Activated CD4-positive, alpha-beta T cell treated with anti-CD3 and anti-CD28 coated beads for 36 hours (primary cell): ENCODE measurements at regions not wholly inside any gene's neighbourhood (a gene's known extent, or its start where the extent isn't known, plus 50 kb on each side); places are given as distances from the start of the nearest gene placed in this dataset.

Source experiments
- ATAC-seq: fragments of 200-7000 bp; cut with Tn5 transposase; one replicate; pipeline ENCODE4 v1.10.0; 2021; ENCODE audit warnings: mild to moderate bottlenecking, moderate library complexity
- CTCF ChIA-PET: fragments of 350-600 bp; sonication (Branson Sonifier 250); formaldehyde crosslinking; loops from one replicate; lab custom pipeline; 2021; ENCODE audit warnings: antibody characterized with exemption; lab: Charles Lee
- POLR2A ChIA-PET: fragments of 350-600 bp; sonication (Branson Sonifier 250); formaldehyde crosslinking; loops from one replicate; lab custom pipeline; 2021; ENCODE audit warnings: antibody characterized with exemption, inconsistent platforms; lab: Charles Lee
- DNase-seq: peaks from one replicate; pipeline ENCODE4 v3.0.0-alpha.2; 2020
- H3K27ac Mint-ChIP-seq: one replicate; pipeline ENCODE4 v1.8.0; 2021; ENCODE audit warnings: mixed read lengths
- H3K27me3 Mint-ChIP-seq: one replicate; pipeline ENCODE4 v1.8.0; 2021; ENCODE audit warnings: mixed read lengths
- H3K36me3 Mint-ChIP-seq: one replicate; pipeline ENCODE4 v1.8.0; 2021; ENCODE audit warnings: low read depth, mixed read lengths
- H3K4me1 Mint-ChIP-seq: one replicate; pipeline ENCODE4 v1.8.0; 2021; ENCODE audit warnings: mixed read lengths
- H3K4me3 Mint-ChIP-seq: one replicate; pipeline ENCODE4 v1.8.0; 2021; ENCODE audit warnings: mild to moderate bottlenecking, moderate library complexity, mixed read lengths
- H3K9me3 Mint-ChIP-seq: one replicate; pipeline ENCODE4 v1.8.0; 2021; ENCODE audit warnings: low read depth, mixed read lengths
- intact Hi-C, 2 experiments: fragments of 100-400 bp; cut with DNase I in 1 of 2; cut with micrococcal nuclease in 1 of 2; formaldehyde crosslinking; loops; one replicate each; pipeline versions ENCODE4 v1.14.2 to v1.15.1; 2022 to 2024; cut with DNase I, micrococcal nuclease

DNA sequence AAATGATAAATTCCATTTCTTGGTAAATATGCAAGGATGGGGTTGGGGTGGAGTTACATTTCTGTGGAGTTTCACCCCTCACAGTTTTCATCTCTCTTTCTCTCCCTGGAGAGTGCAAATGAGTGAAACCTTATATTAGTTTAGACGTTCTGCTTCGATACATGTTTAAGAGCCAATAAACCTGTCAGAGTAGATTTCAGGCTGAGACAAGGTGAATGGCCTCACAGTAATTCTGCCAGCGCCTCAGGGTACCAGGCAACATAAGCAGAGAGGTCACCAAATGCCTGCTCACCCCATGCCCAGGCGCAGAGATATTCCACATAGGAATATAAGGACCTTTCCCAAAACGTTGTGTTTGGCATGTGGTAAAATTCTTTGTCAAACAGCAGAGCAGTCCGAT is 154.9 kb upstream of the VLDLR start:
- POLR2A ChIA-PET, result no interaction called here
- Mint-ChIP-seq H3K9me3 (no peaks in the 10 kb centered on the region), H3K4me3 (no peak overlapping the region), H3K36me3 (no peaks in the 10 kb centered on the region), H3K27me3 (peaks cover 30% of the 10 kb centered on the region), H3K27ac (no peak overlapping the region), H3K4me1 (peaks cover 2% of the 10 kb centered on the region)
- CTCF ChIA-PET, result interaction anchor here (0.5 to 0.6 kb wide), 2 partner anchors 256 to 1134 kb away, joined by 4 read pairs; no protein-coding TSS in a partner anchor
- ATAC-seq (no peak), DNase-seq (no peak)
- intact Hi-C loops, result no loop called here

DNA sequence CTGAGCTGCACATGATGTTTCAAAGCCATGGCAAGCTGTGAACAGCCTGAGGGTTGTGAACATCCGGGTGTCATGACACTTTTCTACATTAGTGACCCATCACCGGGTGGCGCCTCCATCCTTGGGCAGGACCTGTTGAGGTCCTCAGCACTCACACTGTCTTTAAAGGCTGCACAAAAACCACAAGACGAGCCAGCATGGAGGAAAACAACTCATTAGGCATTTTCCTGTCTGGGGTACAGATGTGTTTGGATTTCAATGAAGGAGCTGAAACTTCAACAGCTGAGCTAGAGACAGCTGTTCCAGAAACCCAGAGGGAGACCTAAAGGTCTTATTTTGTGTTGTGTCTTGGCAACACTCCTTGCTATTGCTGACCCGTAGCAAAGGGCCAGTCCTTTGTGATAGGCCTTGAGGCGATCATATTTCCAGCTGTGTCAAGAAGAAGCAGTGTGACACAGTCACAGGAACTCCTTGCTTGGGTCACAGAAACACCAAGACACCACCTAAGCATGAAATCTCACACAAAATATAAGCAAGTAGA is 151.8 kb upstream of the VLDLR start:
- peaks cover 2% of the 10 kb centered on the region for H3K4me1 Mint-ChIP-seq
- ChIA-PET CTCF (interaction anchor here (0.5 kb wide), 1 partner anchor 244 kb away, joined by 3 read pairs; no protein-coding TSS in a partner anchor), POLR2A (no interaction called here)
- DNase-seq, result peak; percentile 49
- H3K4me3 Mint-ChIP-seq, result no peak overlapping the region
- no peaks in the 10 kb centered on the region for H3K36me3 Mint-ChIP-seq
- no peak for ATAC-seq
- intact Hi-C loops, result no loop called here
- no peak overlapping the region for H3K27ac Mint-ChIP-seq
- no peaks in the 10 kb centered on the region for H3K9me3 Mint-ChIP-seq
- H3K27me3 Mint-ChIP-seq, result peaks cover 27% of the 10 kb centered on the region

DNA sequence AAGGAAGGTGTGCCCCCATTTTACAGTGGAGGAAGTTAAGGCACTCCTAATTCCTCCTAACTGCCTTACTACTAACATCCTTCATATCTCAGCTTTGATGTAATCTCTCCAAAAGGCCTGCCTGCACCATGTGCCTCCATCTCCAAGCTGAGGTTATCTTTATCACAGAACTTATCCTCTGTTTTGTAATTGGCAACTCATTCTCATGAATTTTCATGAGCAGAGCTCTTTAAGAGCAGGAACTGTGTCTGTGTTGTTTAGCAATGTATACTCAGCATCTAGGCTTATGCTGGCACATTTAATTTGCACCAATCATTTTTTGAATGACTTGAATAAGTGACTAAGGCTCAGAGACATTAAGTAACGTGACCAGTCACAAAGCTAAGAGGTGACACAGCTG is 147.9 kb upstream of the VLDLR start:
- intact Hi-C loops, result no loop called here
- no peak for DNase-seq
- no peak overlapping the region for H3K27ac Mint-ChIP-seq
- no peaks in the 10 kb centered on the region for H3K9me3 Mint-ChIP-seq
- no peaks in the 10 kb centered on the region for H3K36me3 Mint-ChIP-seq
- no peak overlapping the region for H3K4me3 Mint-ChIP-seq
- ChIA-PET CTCF (interaction anchor here (1.0 kb wide), 1 partner anchor 13 kb away, joined by 3 read pairs; no protein-coding TSS in a partner anchor), POLR2A (no interaction called here)
- no peaks in the 10 kb centered on the region for H3K4me1 Mint-ChIP-seq
- H3K27me3 Mint-ChIP-seq, result peaks cover 18% of the 10 kb centered on the region
- no peak for ATAC-seq

DNA sequence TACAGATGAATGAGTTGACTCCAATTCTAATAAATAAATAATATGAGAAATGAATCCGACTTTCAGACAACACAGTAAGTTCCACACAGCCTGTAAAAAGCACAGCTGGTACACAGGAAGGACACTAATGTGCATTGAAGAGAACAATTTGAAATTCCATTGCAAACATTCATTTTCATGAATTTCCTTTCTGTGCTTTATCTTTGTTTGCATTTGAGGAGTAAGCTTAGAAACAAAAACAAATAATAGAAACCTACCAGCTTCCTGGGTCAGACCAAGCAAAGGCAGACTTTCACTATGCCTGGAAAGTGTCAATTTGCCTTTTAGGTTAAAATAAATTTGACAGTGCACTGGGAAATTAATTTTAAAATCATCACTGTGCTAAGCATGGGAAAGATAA is 143.8 kb upstream of the VLDLR start:
- H3K27me3 Mint-ChIP-seq, result peaks cover 11% of the 10 kb centered on the region
- POLR2A ChIA-PET, result no interaction called here
- H3K4me1 Mint-ChIP-seq, result no peaks in the 10 kb centered on the region
- H3K27ac Mint-ChIP-seq, result no peak overlapping the region
- H3K9me3 Mint-ChIP-seq, result no peaks in the 10 kb centered on the region
- ATAC-seq, result no peak
- CTCF ChIA-PET, result interaction anchor here (1.0 kb wide), 1 partner anchor 101 kb away, joined by 3 read pairs; no protein-coding TSS in a partner anchor
- H3K36me3 Mint-ChIP-seq, result no peaks in the 10 kb centered on the region
- intact Hi-C loops, result no loop called here
- no peak for DNase-seq
- H3K4me3 Mint-ChIP-seq, result no peak overlapping the region

DNA sequence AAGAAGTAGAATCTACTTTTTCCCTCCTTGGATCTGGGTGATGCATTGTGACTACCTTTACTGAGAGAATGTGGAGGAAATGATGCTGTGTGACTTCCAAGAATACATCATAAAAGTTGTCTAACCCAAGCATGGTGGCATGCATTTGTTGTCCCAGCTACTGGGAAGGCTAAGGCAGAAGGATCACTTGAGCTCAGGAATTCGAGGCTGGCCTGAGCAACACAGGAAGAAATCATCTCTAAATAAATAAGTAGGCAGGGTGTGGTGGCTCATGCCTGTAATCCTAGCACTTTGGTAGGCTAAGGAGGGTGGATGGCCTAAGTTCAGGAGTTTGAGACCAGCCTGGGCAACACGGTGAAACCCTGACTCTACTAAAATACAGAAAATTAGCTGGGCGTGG is 143.2 kb upstream of the VLDLR start:
- CTCF ChIA-PET, result interaction anchor here (1.0 kb wide), 1 partner anchor 100 kb away, joined by 3 read pairs; no protein-coding TSS in a partner anchor
- H3K27ac Mint-ChIP-seq, result no peak overlapping the region
- ATAC-seq, result no peak
- H3K27me3 Mint-ChIP-seq, result peaks cover 11% of the 10 kb centered on the region
- H3K9me3 Mint-ChIP-seq, result no peaks in the 10 kb centered on the region
- H3K4me3 Mint-ChIP-seq, result no peak overlapping the region
- H3K4me1 Mint-ChIP-seq, result no peaks in the 10 kb centered on the region
- H3K36me3 Mint-ChIP-seq, result no peaks in the 10 kb centered on the region
- intact Hi-C loops, result no loop called here
- DNase-seq, result no peak
- POLR2A ChIA-PET, result no interaction called here

DNA sequence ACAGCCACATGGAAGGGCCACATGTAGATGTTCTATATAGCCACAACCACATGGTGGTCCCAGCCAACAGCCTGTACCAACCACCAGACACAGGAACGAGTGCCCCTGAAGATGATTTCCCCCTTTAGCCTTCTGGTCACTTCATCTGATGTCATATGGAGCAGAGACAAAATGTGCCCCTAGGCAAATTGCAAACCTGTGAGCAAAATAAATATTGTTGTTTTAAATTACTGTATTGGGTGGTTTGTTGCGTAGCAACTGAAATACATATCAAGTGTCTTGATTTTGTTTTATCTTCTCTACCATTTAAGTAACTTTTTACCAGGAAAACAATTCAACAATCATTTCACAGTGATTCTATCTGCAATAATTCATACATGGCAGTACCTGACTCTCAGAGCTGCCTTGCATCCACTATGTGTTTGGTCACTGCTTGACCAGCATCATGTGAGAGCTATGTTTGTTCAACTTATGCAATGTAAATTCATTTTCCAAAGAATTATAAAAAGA is 142.5 kb upstream of the VLDLR start:
- ChIA-PET CTCF (interaction anchor here (0.7 kb wide), 1 partner anchor 1317 kb away, joined by 3 read pairs; no protein-coding TSS in a partner anchor), POLR2A (no interaction called here)
- no peaks in the 10 kb centered on the region for H3K9me3 Mint-ChIP-seq
- peaks cover 11% of the 10 kb centered on the region for H3K27me3 Mint-ChIP-seq
- intact Hi-C loops, result no loop called here
- H3K36me3 Mint-ChIP-seq, result no peaks in the 10 kb centered on the region
- no peak overlapping the region for H3K4me3 Mint-ChIP-seq
- no peak for ATAC-seq
- DNase-seq, result no peak
- no peaks in the 10 kb centered on the region for H3K4me1 Mint-ChIP-seq
- no peak overlapping the region for H3K27ac Mint-ChIP-seq

DNA sequence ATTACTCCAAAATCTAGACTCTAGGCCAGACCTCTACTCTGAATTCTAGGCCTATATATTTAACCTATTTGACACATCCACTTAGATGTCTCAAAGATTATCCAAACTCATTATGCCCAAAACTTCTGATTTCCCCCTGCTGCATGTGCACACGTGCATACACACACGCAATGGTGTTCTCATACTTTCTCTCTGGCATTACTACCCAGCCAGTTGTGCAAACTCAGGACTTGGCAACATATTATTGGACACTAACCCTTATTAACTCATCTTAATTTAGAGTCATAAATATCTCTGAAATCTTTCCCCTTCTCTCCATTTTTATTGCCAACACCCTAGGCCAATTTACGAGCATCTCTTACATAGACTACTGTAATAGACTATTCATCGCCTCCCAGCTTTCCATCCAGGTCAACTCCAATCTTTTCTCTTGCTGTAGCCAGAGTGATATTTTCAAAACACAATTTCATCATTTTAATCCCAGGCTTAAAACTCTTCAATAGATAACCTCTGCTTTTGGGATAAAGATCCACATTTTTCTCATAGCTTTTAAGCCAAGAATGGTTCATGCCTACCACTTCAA is 141.2 kb upstream of the VLDLR start:
- no peaks in the 10 kb centered on the region for H3K36me3 Mint-ChIP-seq
- H3K27me3 Mint-ChIP-seq, result peaks cover 9% of the 10 kb centered on the region
- no peak overlapping the region for H3K27ac Mint-ChIP-seq
- POLR2A ChIA-PET, result no interaction called here
- H3K4me1 Mint-ChIP-seq, result no peaks in the 10 kb centered on the region
- DNase-seq (no peak), ATAC-seq (no peak)
- CTCF ChIA-PET, result no interaction called here
- H3K9me3 Mint-ChIP-seq, result no peaks in the 10 kb centered on the region
- intact Hi-C loops, result no loop called here
- no peak overlapping the region for H3K4me3 Mint-ChIP-seq

DNA sequence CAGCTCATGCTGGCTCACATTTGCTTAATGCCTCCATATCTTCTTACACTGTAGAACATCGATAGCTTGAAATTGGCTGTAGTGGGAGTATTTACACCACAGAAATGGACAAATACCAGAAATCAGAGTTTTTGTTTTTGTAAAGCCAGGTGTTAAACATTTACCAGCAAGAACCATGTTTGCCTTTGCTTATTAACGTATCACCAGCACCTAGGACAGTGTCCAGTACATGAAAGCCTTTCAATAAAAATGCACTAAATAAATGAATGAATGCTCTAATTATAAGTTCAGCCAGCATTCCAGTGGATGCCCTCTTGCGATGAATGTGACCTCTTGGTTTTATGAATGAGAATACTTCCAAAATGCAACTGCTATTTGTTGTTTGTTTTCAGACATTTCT is 140.4 kb upstream of the VLDLR start:
- H3K36me3 Mint-ChIP-seq, result no peaks in the 10 kb centered on the region
- POLR2A ChIA-PET, result no interaction called here

DNA sequence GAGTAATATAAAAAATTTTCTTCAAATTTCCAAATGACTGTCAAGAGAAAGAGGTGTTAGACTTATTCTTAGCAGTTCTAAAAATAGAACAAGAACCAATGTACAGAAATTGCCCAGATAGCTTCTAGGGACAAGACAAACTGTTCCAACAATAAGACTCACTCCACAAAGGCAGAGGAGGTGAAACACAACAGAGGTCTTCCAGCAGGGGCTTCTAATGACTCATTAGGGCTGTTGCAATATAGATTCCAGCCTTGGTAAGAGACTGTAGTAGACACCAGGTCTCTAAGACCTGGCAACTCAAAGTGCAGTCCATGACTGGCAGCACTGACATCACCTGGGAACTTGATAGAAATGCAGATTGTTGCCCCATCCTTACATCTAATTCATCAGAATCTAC is 134.6 kb upstream of the VLDLR start:
- intact Hi-C loops, result no loop called here
- Mint-ChIP-seq H3K4me3 (no peak overlapping the region), H3K9me3 (no peaks in the 10 kb centered on the region), H3K27me3 (peaks cover 11% of the 10 kb centered on the region), H3K36me3 (no peaks in the 10 kb centered on the region), H3K4me1 (no peaks in the 10 kb centered on the region), H3K27ac (no peak overlapping the region)
- ATAC-seq (no peak), DNase-seq (no peak)
- ChIA-PET CTCF (interaction anchor here (0.8 kb wide), 1 partner anchor 14 kb away, joined by 3 read pairs; no protein-coding TSS in a partner anchor), POLR2A (no interaction called here)

More for the DNA sequence above, 140.4 kb upstream of the VLDLR start:
- Mint-ChIP-seq H3K9me3 (no peaks in the 10 kb centered on the region), H3K4me3 (no peak overlapping the region), H3K4me1 (no peaks in the 10 kb centered on the region), H3K27ac (no peak overlapping the region), H3K27me3 (peaks cover 8% of the 10 kb centered on the region)
- CTCF ChIA-PET, result no interaction called here
- intact Hi-C loops, result no loop called here
- ATAC-seq (no peak), DNase-seq (no peak)

DNA sequence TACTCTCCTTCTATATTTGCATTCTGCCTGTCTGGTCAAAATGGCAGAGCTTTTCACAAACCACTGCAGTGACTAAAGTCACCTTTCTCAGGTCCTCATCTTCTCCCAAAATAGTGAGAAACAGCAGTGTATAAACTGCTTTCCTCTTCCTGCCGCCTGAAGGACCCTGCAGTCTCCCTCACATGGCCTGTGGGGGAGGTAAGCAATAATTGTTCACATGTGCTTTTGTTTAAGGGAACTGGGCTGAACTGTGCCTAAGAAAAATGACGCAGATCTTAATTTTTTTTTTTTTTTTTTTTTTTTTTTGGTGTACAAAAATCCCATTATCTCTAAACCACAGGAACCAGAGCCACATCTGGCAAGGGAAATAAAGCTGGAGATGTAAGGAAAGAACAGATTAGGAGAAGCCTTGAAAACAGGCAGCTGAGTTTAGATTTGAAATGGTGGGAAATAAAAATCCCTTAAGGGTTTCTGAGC is 131.7 kb upstream of the VLDLR start:
- ATAC-seq (no peak), DNase-seq (no peak)
- Mint-ChIP-seq H3K27me3 (peaks cover 6% of the 10 kb centered on the region), H3K4me1 (no peaks in the 10 kb centered on the region), H3K27ac (no peak overlapping the region), H3K4me3 (no peak overlapping the region), H3K9me3 (no peaks in the 10 kb centered on the region), H3K36me3 (no peaks in the 10 kb centered on the region)
- ChIA-PET CTCF (interaction anchor here (0.7 kb wide), 1 partner anchor 13 kb away, joined by 3 read pairs; no protein-coding TSS in a partner anchor), POLR2A (no interaction called here)
- intact Hi-C loops, result no loop called here

DNA sequence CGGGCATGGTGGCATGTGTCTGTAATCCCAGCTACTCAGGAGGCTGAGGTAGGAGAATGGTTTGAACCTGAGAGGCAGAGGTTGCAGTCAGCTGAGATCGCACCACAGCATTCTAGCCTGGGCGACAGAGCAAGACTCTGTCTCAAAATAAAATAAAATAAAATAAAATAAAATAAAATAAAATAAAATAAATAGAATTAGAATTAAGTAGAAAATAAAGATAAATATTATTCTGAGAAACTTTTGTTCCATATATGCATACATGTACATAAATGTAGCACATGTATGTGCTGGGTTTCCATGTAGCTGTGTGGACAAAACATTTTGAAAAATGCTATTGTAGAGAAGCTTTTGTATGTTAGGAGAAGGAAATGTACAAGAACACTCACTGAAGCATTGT is 129.4 kb upstream of the VLDLR start:
- POLR2A ChIA-PET, result interaction anchor here (0.6 kb wide), 1 partner anchor 154 kb away, joined by 3 read pairs; no protein-coding TSS in a partner anchor
- Mint-ChIP-seq H3K36me3 (no peaks in the 10 kb centered on the region), H3K4me3 (no peak overlapping the region), H3K9me3 (no peaks in the 10 kb centered on the region), H3K4me1 (no peaks in the 10 kb centered on the region), H3K27ac (no peak overlapping the region), H3K27me3 (peaks cover 6% of the 10 kb centered on the region)
- CTCF ChIA-PET, result no interaction called here
- intact Hi-C loops, result no loop called here
- no peak for DNase-seq
- no peak for ATAC-seq

DNA sequence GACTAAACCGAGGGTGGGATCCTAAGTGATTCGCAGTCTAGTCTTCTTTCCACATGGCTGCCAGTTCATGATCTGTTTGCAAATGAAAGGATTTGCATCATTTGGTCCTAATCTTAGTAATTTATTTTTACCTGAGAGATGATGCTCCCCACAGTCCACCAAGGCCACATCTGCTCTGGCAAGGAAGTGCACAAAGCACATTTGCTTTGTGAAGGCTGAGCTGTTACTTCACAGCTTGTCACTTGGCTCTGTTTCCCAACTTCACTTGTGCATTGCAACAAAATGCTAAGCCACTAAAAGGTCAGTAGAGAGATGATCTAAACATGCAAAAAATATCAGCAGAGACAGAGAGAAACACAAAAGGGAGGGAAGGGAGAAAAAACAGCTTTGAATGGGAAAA is 128.5 kb upstream of the VLDLR start:
- ChIA-PET CTCF (interaction anchor here (0.8 kb wide), 1 partner anchor 39 kb away, joined by 4 read pairs; no protein-coding TSS in a partner anchor), POLR2A (no interaction called here)
- Mint-ChIP-seq H3K4me3 (no peak overlapping the region), H3K9me3 (no peaks in the 10 kb centered on the region), H3K4me1 (no peaks in the 10 kb centered on the region), H3K36me3 (no peaks in the 10 kb centered on the region), H3K27ac (no peak overlapping the region), H3K27me3 (peaks cover 4% of the 10 kb centered on the region)
- ATAC-seq, result no peak
- no peak for DNase-seq
- intact Hi-C loops, result no loop called here
